ENCODE measurements at regions not wholly inside any gene's neighbourhood (a gene's known extent, or its start where the extent isn't known, plus 50 kb on each side); places are given as distances from the start of the nearest gene placed in this dataset.

- TF ChIP-seq CTCF (conservative IDR thresholded peaks at IDR 0.05; ENCODE audit: low read depth, low read length) (no peak), EZH2 (IDR thresholded peaks at IDR 0.05; ENCODE audit: low read length, unreplicated experiment) (no peak), EZH2phosphoT487 (IDR thresholded peaks at IDR 0.05; ENCODE audit: borderline replicate concordance, low read length) (no peak)
Observed at GRCh38 chr22:48493733-48494132, 1333.9 kb downstream of the BRD1 start.

Data from PC-3 (cell line).